Upper lobe of left lung (tissue), 6 donors: ENCODE measurements at regions not wholly inside any gene's neighbourhood (a gene's known extent, or its start where the extent isn't known, plus 50 kb on each side); places are given as distances from the start of the nearest gene placed in this dataset.

Experiments used
- ATAC-seq, 2 donors: fragments of 200-7000 bp; cut with Tn5 transposase; one replicate each; pipeline ENCODE4 v1.9.1; 2022; ENCODE audit warnings: mild to moderate bottlenecking in 2 of 2, moderate library complexity in 2 of 2; ENCODE audit not compliant: low FRiP score in 2 of 2
- DNase-seq, 2 donors: peaks; one replicate each; pipeline ENCODE4 v3.0.0-alpha.2; 2019 to 2020
- H3K27ac ChIP-seq, 4 donors: fragments of 200-600 bp; sonication (generic); one replicate each; pipeline ENCODE4 v1.5.1; 2016 to 2019
- H3K27me3 ChIP-seq, 4 donors: fragments of 200-600 bp; sonication (generic); one replicate each; pipeline ENCODE4 v1.5.1; 2017 to 2019
- H3K36me3 ChIP-seq, 4 donors: fragments of 200-600 bp; sonication (generic); one replicate each; pipeline ENCODE4 v1.5.1; 2016 to 2019
- H3K4me1 ChIP-seq, 4 donors: fragments of 200-600 bp; sonication (generic); one replicate each; pipeline ENCODE4 v1.5.1; 2018 to 2019
- H3K4me3 ChIP-seq, 4 donors: fragments of 200-600 bp; sonication (generic); one replicate each; pipeline ENCODE4 v1.5.1; 2017 to 2019; ENCODE audit warnings: mild to moderate bottlenecking in 2 of 4, moderate library complexity in 1 of 4
- H3K9me3 ChIP-seq, 4 donors: fragments of 200-600 bp; sonication (generic); one replicate each; pipeline ENCODE4 v1.5.1; 2018 to 2019
- CTCF ChIP-seq, 6 experiments: fragments of 450-650 bp in 4 of 6; fragments of 200-600 bp in 2 of 6; sonication (generic) in 2 of 6; IDR thresholded peaks; one replicate each; pipeline ENCODE4 v1.5.1; 2016 to 2019; ENCODE audit warnings: antibody characterized with exemption in 6 of 6
- EP300 ChIP-seq, 4 donors: sonication (generic); formaldehyde crosslinking; IDR thresholded peaks; one replicate each; pipeline ENCODE4 v1.5.1; 2017; ENCODE audit warnings: antibody characterized with exemption in 4 of 4, control low read depth in 2 of 4
- POLR2A ChIP-seq, 4 donors: fragments of 450-650 bp; IDR thresholded peaks; one replicate each; pipeline ENCODE4 v1.5.1; 2016 to 2017; ENCODE audit warnings: antibody characterized with exemption in 4 of 4, mild to moderate bottlenecking in 2 of 4
- POLR2AphosphoS5 ChIP-seq, 2 donors: sonication (generic); formaldehyde crosslinking; IDR thresholded peaks; one replicate each; pipeline ENCODE4 v1.5.1; 2017; ENCODE audit warnings: antibody characterized with exemption in 2 of 2
- WGBS, 2 donors: methylation state at CpG; one replicate each; pipeline ENCODE4 v1.1.5; 2017 to 2018; 5-methylcytosine and 5-hydroxymethylcytosine counted together
- donor health status: DM: no; HTN: no; CAD: no; lungs with moderate emphysema.
- donor health status: DM: no; HTN: yes; CAD: no; lungs with severe emphysema.

GRCh38 chr22:27284324-27284723 lies 517.2 kb downstream of the MN1 start:
- Histone ChIP-seq H3K4me3 (no peak overlapping the region), H3K27ac (no peak overlapping the region), H3K4me1 (no peaks in the 10 kb centered on the region), H3K27me3 (no peaks in the 10 kb centered on the region), H3K9me3 (peaks cover 0 to 3% (median 0%) of the 10 kb centered on the region in 4 donors), H3K36me3 (no peaks in the 10 kb centered on the region)
- WGBS, 2 donors, result 94 to 95% methylated on average over 7 of the region's 7 CpGs
- ATAC-seq, result no peak
- TF ChIP-seq POLR2A (IDR thresholded peaks at IDR 0.05) (no peak), CTCF (IDR thresholded peaks at IDR 0.05) (no peak), POLR2AphosphoS5 (IDR thresholded peaks at IDR 0.05) (no peak)
- no peak for DNase-seq

GRCh38 chr22:27286711-27287110 lies 514.8 kb downstream of the MN1 start:
- no peaks in the 10 kb centered on the region for H3K27me3 ChIP-seq
- H3K36me3 ChIP-seq, result no peaks in the 10 kb centered on the region
- H3K4me3 ChIP-seq, result no peak overlapping the region
- 39 to 47% methylated on average over 5 of the region's 5 CpGs for WGBS, 2 donors
- no peak overlapping the region for H3K27ac ChIP-seq
- no peak for DNase-seq
- peaks cover 0 to 3% (median 0%) of the 10 kb centered on the region in 4 donors for H3K9me3 ChIP-seq
- no peaks in the 10 kb centered on the region for H3K4me1 ChIP-seq
- TF ChIP-seq CTCF (IDR thresholded peaks at IDR 0.05) (no peak), POLR2A (IDR thresholded peaks at IDR 0.05) (no peak), POLR2AphosphoS5 (IDR thresholded peaks at IDR 0.05) (no peak), EP300 (IDR thresholded peaks at IDR 0.05) (no peak)
- no peak for ATAC-seq

- DNase-seq (no peak), ATAC-seq (no peak)
- no peak for TF ChIP-seq CTCF (IDR thresholded peaks at IDR 0.05)
- no peak for TF ChIP-seq POLR2A (IDR thresholded peaks at IDR 0.05)
- no peak for TF ChIP-seq EP300 (IDR thresholded peaks at IDR 0.05)
- no peak for TF ChIP-seq POLR2AphosphoS5 (IDR thresholded peaks at IDR 0.05)
- 69 to 74% methylated on average over 7 of the region's 7 CpGs for WGBS, 2 donors
- Histone ChIP-seq H3K27ac (no peak overlapping the region), H3K36me3 (no peaks in the 10 kb centered on the region), H3K4me3 (no peak overlapping the region), H3K9me3 (no peaks in the 10 kb centered on the region), H3K4me1 (no peaks in the 10 kb centered on the region), H3K27me3 (no peaks in the 10 kb centered on the region)
Observed at GRCh38 chr22:27292542-27293299, 508.8 kb downstream of the MN1 start.

- H3K36me3 ChIP-seq, result no peaks in the 10 kb centered on the region
- 74 to 86% methylated on average over 12 of the region's 12 CpGs for WGBS, 2 donors
- H3K4me1 ChIP-seq, result no peaks in the 10 kb centered on the region
- H3K4me3 ChIP-seq, result no peak overlapping the region
- ATAC-seq (no peak), DNase-seq (no peak)
- no peak overlapping the region for H3K27ac ChIP-seq
- no peaks in the 10 kb centered on the region for H3K27me3 ChIP-seq
- TF ChIP-seq POLR2AphosphoS5 (IDR thresholded peaks at IDR 0.05), result no peak
- no peak for TF ChIP-seq EP300 (IDR thresholded peaks at IDR 0.05)
- TF ChIP-seq CTCF (IDR thresholded peaks at IDR 0.05), result no peak
- no peak for TF ChIP-seq POLR2A (IDR thresholded peaks at IDR 0.05)
- H3K9me3 ChIP-seq, result no peaks in the 10 kb centered on the region
Observed at GRCh38 chr22:27293721-27294445, 507.7 kb downstream of the MN1 start.
